ENCODE measurements at regions not wholly inside any gene's neighbourhood (a gene's known extent, or its start where the extent isn't known, plus 50 kb on each side); places are given as distances from the start of the nearest gene placed in this dataset.

GRCh38 chr6:112659912-112660311 lies 312.8 kb downstream of the RFPL4B start:
- H4K20me1 ChIP-seq (replicated peaks; ENCODE audit: control insufficient read depth, extremely low read depth, insufficient read depth, low read length), result no peaks in the 10 kb centered on the region
- no peak overlapping the region for H3K27ac ChIP-seq (ENCODE audit: insufficient read depth, low read depth, low read length)
- ChIA-PET CTCF (no interaction called here), POLR2A (no interaction called here)
- no peak overlapping the region for H3K4me3 ChIP-seq (replicated peaks in 1 of 3; ENCODE audit: insufficient read depth in 1 of 3, low read depth in 1 of 3, low read length in 3 of 3)
- no peak overlapping the region for H3K9ac ChIP-seq (replicated peaks; ENCODE audit: extremely low read depth, insufficient read depth, low read length)
- FAIRE-seq (no peak), DNase-seq (ENCODE audit: low read depth, low spot score) (no peak)
- no peak overlapping the region for H3K4me2 ChIP-seq (ENCODE audit: insufficient read depth, low read length)
- no peaks in the 10 kb centered on the region for H3K4me1 ChIP-seq (ENCODE audit: control insufficient read depth, extremely low read depth, insufficient read depth, low read length)
- no peaks in the 10 kb centered on the region for H3K9me3 ChIP-seq (replicated peaks; ENCODE audit: control insufficient read depth, insufficient read depth, low read length)
- H3K27me3 ChIP-seq (ENCODE audit: control insufficient read depth in 2 of 2, insufficient read depth in 2 of 2, low read length in 2 of 2), result no peaks in the 10 kb centered on the region
- no peak overlapping the region for H2AFZ ChIP-seq (ENCODE audit: low read depth, low read length)
- intact Hi-C loops (cut with micrococcal nuclease) (no loop called here), dilution Hi-C loops (cut with MboI; ENCODE audit: extremely low pct_ligation_motif_present, low sequenced_read_pairs) (no loop called here)
- no peak for TF ChIP-seq MYC (IDR thresholded peaks at IDR 0.05; ENCODE audit: low read depth, low read length)
- TF ChIP-seq EZH2 (IDR thresholded peaks at IDR 0.05; ENCODE audit: borderline replicate concordance, low read depth, low read length, severe bottlenecking), result no peak
- TF ChIP-seq POLR2AphosphoS5 (IDR thresholded peaks at IDR 0.05; ENCODE audit: insufficient read depth, low read depth, low read length), result no peak
- no peak for TF ChIP-seq JUN (IDR thresholded peaks at IDR 0.05; ENCODE audit: borderline replicate concordance, insufficient read depth, insufficient read length, low read depth)
- no peak for TF ChIP-seq MAX (IDR thresholded peaks at IDR 0.05; ENCODE audit: insufficient read depth, insufficient read length)
- TF ChIP-seq FOS (IDR thresholded peaks at IDR 0.05; ENCODE audit: borderline replicate concordance, insufficient read depth, low read length), result no peak
- TF ChIP-seq, protein P1, sequence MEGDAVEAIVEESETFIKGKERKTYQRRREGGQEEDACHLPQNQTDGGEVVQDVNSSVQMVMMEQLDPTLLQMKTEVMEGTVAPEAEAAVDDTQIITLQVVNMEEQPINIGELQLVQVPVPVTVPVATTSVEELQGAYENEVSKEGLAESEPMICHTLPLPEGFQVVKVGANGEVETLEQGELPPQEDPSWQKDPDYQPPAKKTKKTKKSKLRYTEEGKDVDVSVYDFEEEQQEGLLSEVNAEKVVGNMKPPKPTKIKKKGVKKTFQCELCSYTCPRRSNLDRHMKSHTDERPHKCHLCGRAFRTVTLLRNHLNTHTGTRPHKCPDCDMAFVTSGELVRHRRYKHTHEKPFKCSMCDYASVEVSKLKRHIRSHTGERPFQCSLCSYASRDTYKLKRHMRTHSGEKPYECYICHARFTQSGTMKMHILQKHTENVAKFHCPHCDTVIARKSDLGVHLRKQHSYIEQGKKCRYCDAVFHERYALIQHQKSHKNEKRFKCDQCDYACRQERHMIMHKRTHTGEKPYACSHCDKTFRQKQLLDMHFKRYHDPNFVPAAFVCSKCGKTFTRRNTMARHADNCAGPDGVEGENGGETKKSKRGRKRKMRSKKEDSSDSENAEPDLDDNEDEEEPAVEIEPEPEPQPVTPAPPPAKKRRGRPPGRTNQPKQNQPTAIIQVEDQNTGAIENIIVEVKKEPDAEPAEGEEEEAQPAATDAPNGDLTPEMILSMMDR (IDR thresholded peaks at IDR 0.05; ENCODE audit: extremely low read depth in 1 of 2, insufficient read depth in 1 of 2, low read depth in 1 of 2, low read length in 2 of 2), result no peak
- no peak for TF ChIP-seq GATA2 (IDR thresholded peaks at IDR 0.05; ENCODE audit: insufficient read depth, insufficient read length, low read depth, low read length)
- TF ChIP-seq POLR2A (IDR thresholded peaks at IDR 0.05; ENCODE audit: low read depth, low read length), result no peak
- H3K9me1 ChIP-seq (replicated peaks; ENCODE audit: control insufficient read depth, extremely low read depth, insufficient read depth, low read length), result no peaks in the 10 kb centered on the region
- BruUV-seq (replicated peaks), result no TSS peak
- H3K36me3 ChIP-seq (ENCODE audit: control insufficient read depth in 2 of 2, extremely low read depth in 1 of 2, insufficient read depth in 2 of 2, low read length in 2 of 2), result no peaks in the 10 kb centered on the region
- no peaks in the 10 kb centered on the region for H3K79me2 ChIP-seq (ENCODE audit: control insufficient read depth, insufficient read depth, low read length)

Data from endothelial cell of umbilical vein (primary cell).